Osteocyte (in vitro differentiated cells): ENCODE measurements at regions not wholly inside any gene's neighbourhood (a gene's known extent, or its start where the extent isn't known, plus 50 kb on each side); places are given as distances from the start of the nearest gene placed in this dataset.

Source experiments
- DNase-seq: peaks from one replicate; pipeline ENCODE4 v3.0.0; 2021; ENCODE audit warnings: mixed read lengths; ENCODE audit not compliant: unreplicated experiment; ENCODE audit errors: extremely low spot score
- H3K27ac Mint-ChIP-seq: one replicate; pipeline ENCODE4 v1.8.0; 2021; ENCODE audit warnings: mild to moderate bottlenecking, mixed read lengths; ENCODE audit not compliant: unreplicated experiment
- H3K27me3 Mint-ChIP-seq: one replicate; pipeline ENCODE4 v1.8.0; 2021; ENCODE audit warnings: mixed read lengths; ENCODE audit not compliant: unreplicated experiment
- H3K36me3 Mint-ChIP-seq: one replicate; pipeline ENCODE4 v1.8.0; 2021; ENCODE audit warnings: mixed read lengths; ENCODE audit not compliant: unreplicated experiment
- H3K4me1 Mint-ChIP-seq: one replicate; pipeline ENCODE4 v1.8.0; 2021; ENCODE audit warnings: mixed read lengths; ENCODE audit not compliant: unreplicated experiment
- H3K4me3 Mint-ChIP-seq: one replicate; pipeline ENCODE4 v1.8.0; 2021; ENCODE audit warnings: mild to moderate bottlenecking, moderate library complexity, mixed read lengths; ENCODE audit not compliant: unreplicated experiment
- H3K9me3 Mint-ChIP-seq: one replicate; pipeline ENCODE4 v1.8.0; 2021; ENCODE audit warnings: mixed read lengths; ENCODE audit not compliant: unreplicated experiment
- TF ChIP-seq, protein P1 (sequence below): fragments of 200-600 bp; sonication (generic); IDR thresholded peaks from 2 replicates; pipeline ENCODE4 v1.5.0; 2021; ENCODE audit warnings: antibody characterized with exemption, mild to moderate bottlenecking, moderate library complexity

DNA sequence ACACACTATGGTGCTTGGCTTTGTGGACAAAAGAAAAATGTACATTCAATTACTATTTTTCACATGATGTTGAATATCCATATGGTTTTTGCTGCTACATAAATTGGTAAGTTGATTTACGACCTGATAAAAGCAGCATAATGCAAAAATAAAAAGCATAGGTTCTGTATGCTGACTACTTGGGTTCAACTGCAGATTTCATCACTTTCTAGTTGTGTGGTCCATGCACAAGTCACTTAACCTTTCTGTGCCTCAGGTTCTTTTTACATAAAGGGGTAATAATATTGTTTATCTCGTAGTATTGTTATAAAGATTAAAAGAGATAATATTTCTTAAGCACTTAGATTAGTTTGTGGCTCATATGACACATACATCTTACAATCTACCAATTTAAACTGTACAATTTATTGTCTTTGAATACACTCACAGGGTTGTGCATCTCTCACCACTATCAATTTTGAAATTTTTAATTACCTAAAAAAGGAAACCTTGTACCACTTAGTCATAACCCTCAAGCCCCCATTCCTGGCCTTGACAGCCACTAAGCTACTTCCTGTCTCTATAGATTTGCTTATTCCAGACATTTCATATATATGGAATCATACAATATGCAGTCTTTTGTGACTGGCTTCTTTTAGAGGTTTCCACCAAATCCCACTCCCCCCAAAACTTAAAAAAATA lies 1443.9 kb downstream of the SUCLG1 start:
- Mint-ChIP-seq H3K4me3 (no peak overlapping the region), H3K27ac (no peak overlapping the region), H3K36me3 (peaks cover 2% of the 10 kb centered on the region), H3K27me3 (no peaks in the 10 kb centered on the region), H3K4me1 (peaks cover 3% of the 10 kb centered on the region), H3K9me3 (peaks cover 8% of the 10 kb centered on the region)
- TF ChIP-seq, protein P1, sequence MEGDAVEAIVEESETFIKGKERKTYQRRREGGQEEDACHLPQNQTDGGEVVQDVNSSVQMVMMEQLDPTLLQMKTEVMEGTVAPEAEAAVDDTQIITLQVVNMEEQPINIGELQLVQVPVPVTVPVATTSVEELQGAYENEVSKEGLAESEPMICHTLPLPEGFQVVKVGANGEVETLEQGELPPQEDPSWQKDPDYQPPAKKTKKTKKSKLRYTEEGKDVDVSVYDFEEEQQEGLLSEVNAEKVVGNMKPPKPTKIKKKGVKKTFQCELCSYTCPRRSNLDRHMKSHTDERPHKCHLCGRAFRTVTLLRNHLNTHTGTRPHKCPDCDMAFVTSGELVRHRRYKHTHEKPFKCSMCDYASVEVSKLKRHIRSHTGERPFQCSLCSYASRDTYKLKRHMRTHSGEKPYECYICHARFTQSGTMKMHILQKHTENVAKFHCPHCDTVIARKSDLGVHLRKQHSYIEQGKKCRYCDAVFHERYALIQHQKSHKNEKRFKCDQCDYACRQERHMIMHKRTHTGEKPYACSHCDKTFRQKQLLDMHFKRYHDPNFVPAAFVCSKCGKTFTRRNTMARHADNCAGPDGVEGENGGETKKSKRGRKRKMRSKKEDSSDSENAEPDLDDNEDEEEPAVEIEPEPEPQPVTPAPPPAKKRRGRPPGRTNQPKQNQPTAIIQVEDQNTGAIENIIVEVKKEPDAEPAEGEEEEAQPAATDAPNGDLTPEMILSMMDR = no peak
- DNase-seq = no peak

DNA sequence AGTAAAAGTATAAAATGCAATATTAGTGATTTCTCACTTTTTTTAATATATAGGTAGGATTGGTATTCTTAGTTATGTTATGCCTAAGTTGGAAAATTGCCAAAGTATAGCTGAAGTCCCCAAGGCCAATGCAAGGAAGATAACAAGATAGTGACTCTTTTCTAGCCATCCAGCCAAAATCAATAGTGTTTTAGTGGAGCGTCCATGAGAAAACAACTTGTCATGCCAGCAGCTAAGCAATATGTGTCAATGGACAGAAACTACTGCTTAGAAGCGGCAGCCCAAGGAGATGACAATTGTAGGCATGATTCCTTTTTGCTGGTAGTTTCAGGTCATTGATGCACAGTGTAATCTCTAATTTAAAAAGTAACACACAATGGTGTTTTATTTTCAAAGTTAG lies 1444.6 kb downstream of the SUCLG1 start:
- no peak for DNase-seq
- Mint-ChIP-seq H3K36me3 (peaks cover 2% of the 10 kb centered on the region), H3K9me3 (peaks cover 8% of the 10 kb centered on the region), H3K4me1 (peaks cover 3% of the 10 kb centered on the region), H3K4me3 (no peak overlapping the region), H3K27ac (no peak overlapping the region), H3K27me3 (no peaks in the 10 kb centered on the region)
- TF ChIP-seq, protein P1 = no peak

DNA sequence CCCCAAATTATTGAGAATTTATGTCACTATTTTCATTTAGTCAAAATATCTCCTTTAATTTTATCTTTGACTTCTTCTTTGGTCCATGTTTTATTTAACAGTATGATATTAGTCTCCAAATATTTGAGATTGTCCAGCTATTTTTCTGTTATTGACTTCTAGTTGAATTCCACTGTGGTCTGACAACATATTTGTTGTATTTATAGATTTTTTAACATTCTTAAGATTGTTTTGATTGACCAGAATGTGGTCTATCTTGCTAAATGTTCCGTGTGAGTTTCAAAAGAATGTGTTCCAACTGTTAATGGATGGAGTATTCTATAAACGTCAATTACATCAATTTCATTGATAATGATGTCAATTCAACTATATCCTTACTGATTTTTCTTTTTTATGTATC lies 1452.1 kb downstream of the SUCLG1 start:
- DNase-seq = no peak
- H3K27me3 Mint-ChIP-seq = no peaks in the 10 kb centered on the region
- no peak overlapping the region for H3K4me3 Mint-ChIP-seq
- H3K4me1 Mint-ChIP-seq = peaks cover 14% of the 10 kb centered on the region
- TF ChIP-seq, protein P1 = no peak
- H3K27ac Mint-ChIP-seq = peak overlapping the region; percentile 44
- peaks cover 8% of the 10 kb centered on the region for H3K9me3 Mint-ChIP-seq
- H3K36me3 Mint-ChIP-seq = peaks cover 2% of the 10 kb centered on the region

DNA sequence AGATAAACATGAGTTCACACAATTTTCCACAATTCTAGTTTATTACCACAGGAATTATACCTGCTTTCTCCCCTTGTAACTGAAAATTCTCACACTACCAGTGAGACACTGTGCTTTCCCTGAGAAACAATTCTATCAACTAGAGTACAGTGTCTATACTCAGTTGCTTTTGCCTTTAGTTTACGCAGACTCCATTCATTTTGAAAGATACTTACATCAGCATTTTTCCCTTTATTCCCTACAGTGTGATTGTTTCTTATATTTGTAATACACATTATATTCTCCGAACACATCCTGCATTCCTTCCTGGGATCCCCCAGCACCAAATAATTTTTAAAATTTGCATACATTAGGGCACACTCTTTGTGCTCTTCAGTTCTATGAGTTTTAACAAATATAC lies 1455.5 kb downstream of the SUCLG1 start:
- no peak overlapping the region for H3K27ac Mint-ChIP-seq
- DNase-seq = no peak
- H3K36me3 Mint-ChIP-seq = no peaks in the 10 kb centered on the region
- H3K4me1 Mint-ChIP-seq = peaks cover 10% of the 10 kb centered on the region
- H3K27me3 Mint-ChIP-seq = peaks cover 13% of the 10 kb centered on the region
- no peak overlapping the region for H3K4me3 Mint-ChIP-seq
- H3K9me3 Mint-ChIP-seq = no peaks in the 10 kb centered on the region
- TF ChIP-seq, protein P1 = no peak

DNA sequence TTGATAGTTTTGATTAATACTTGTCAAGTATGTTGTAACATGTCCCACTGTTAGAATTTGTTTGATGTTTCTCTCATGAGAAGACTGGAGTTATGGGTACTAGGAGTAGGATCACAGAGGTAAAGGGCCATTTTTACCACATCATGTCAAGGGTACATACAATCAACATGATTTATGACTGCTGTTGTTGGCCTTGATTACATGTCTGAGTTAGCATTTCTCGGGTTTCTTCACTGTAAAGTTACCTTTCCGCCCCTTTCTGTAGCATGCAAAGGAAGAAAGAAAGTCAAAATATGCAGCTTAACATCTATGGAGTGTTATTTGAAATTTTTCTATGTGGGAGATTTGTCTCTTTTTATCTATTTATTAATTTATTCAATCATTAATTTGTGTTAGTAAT lies 1456.4 kb downstream of the SUCLG1 start:
- H3K27me3 Mint-ChIP-seq = peaks cover 14% of the 10 kb centered on the region

More for the DNA sequence above, 1456.4 kb downstream of the SUCLG1 start:
- H3K9me3 Mint-ChIP-seq = no peaks in the 10 kb centered on the region
- no peaks in the 10 kb centered on the region for H3K36me3 Mint-ChIP-seq
- no peak for DNase-seq
- no peak overlapping the region for H3K27ac Mint-ChIP-seq
- H3K4me1 Mint-ChIP-seq = peaks cover 10% of the 10 kb centered on the region
- no peak overlapping the region for H3K4me3 Mint-ChIP-seq
- TF ChIP-seq, protein P1 = no peak
